ENCODE measurements at regions not wholly inside any gene's neighbourhood (a gene's known extent, or its start where the extent isn't known, plus 50 kb on each side); places are given as distances from the start of the nearest gene placed in this dataset.

GRCh38 chr16:7074715-7075114, 257.9 kb upstream of the RBFOX1 start:
- Histone ChIP-seq H4K20me1 (ENCODE audit: insufficient read depth) (no peaks in the 10 kb centered on the region), H3K9me3 (ENCODE audit: low read depth) (no peaks in the 10 kb centered on the region), H3K27ac (no peak overlapping the region), H3K36me3 (ENCODE audit: low read depth) (no peaks in the 10 kb centered on the region), H3K4me2 (ENCODE audit: unreplicated experiment) (no peak overlapping the region), H3K4me1 (ENCODE audit: insufficient read depth) (no peaks in the 10 kb centered on the region), H3K4me3 (no peak overlapping the region), H3F3A (ENCODE audit: insufficient read depth) (no peaks in the 10 kb centered on the region), H3K9ac (no peak overlapping the region), H3K79me2 (ENCODE audit: insufficient read depth) (no peaks in the 10 kb centered on the region), H3K9me2 (ENCODE audit: insufficient read depth) (no peaks in the 10 kb centered on the region), H3K27me3 (replicated peaks; ENCODE audit: insufficient read depth) (no peaks in the 10 kb centered on the region), H2AFZ (no peak overlapping the region)
- in situ Hi-C loops (cut with MboI), result no loop called here
- DNase-seq, result no peak
- TF ChIP-seq EZH2 (IDR thresholded peaks at IDR 0.05; ENCODE audit: insufficient read depth, poor library complexity, severe bottlenecking) (no peak), EZH2phosphoT487 (IDR thresholded peaks at IDR 0.05; ENCODE audit: insufficient read depth, low read depth) (no peak)
- 55 to 75% methylated on average over 4 of the region's 4 CpGs for WGBS, 2 experiments (ENCODE audit: low coverage in 1 of 2, low lambda C conversion rate in 2 of 2, missing lambda C conversion rate in 2 of 2)

- Histone ChIP-seq H3K27me3 (replicated peaks; ENCODE audit: insufficient read depth) (no peaks in the 10 kb centered on the region), H3K27ac (no peak overlapping the region), H3K9me2 (ENCODE audit: insufficient read depth) (no peaks in the 10 kb centered on the region), H2AFZ (no peak overlapping the region), H3K4me1 (ENCODE audit: insufficient read depth) (no peaks in the 10 kb centered on the region), H4K20me1 (ENCODE audit: insufficient read depth) (no peaks in the 10 kb centered on the region), H3K9me3 (ENCODE audit: low read depth) (no peaks in the 10 kb centered on the region), H3K9ac (no peak overlapping the region), H3K4me2 (ENCODE audit: unreplicated experiment) (no peak overlapping the region), H3K4me3 (no peak overlapping the region), H3K79me2 (ENCODE audit: insufficient read depth) (no peaks in the 10 kb centered on the region), H3F3A (ENCODE audit: insufficient read depth) (no peaks in the 10 kb centered on the region), H3K36me3 (ENCODE audit: low read depth) (no peaks in the 10 kb centered on the region)
- 18 to 23% methylated on average over 5 of the region's 5 CpGs for WGBS, 2 experiments (ENCODE audit: low coverage in 1 of 2, low lambda C conversion rate in 2 of 2, missing lambda C conversion rate in 2 of 2)
- in situ Hi-C loops (cut with MboI), result no loop called here
- DNase-seq, result no peak
- TF ChIP-seq EZH2 (IDR thresholded peaks at IDR 0.05; ENCODE audit: insufficient read depth, poor library complexity, severe bottlenecking) (no peak), EZH2phosphoT487 (IDR thresholded peaks at IDR 0.05; ENCODE audit: insufficient read depth, low read depth) (no peak)
Observed at GRCh38 chr16:7057458-7057857, 275.2 kb upstream of the RBFOX1 start.

DNA sequence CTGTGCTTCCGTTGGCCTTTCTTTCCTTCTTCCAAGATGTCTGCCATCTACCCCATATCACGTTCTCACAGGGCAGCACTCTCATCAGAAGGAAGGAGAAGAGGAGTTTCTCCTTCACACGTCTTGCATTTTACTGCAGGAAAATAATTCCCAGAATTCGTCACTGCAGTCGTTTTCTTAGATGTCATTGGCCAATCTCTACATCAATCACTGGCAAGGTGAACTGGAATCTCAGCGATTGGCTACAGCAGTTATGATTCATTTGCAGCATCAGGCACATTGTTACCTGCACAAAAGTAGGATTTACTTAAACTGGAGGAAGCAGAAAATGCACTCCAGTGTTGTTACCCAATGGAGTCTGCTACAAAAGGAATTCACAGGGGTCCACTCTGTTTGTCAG, 277.2 kb upstream of the RBFOX1 start:
- no peak for TF ChIP-seq EZH2 (IDR thresholded peaks at IDR 0.05; ENCODE audit: insufficient read depth, poor library complexity, severe bottlenecking)
- no peak for TF ChIP-seq EZH2phosphoT487 (IDR thresholded peaks at IDR 0.05; ENCODE audit: insufficient read depth, low read depth)

DNA sequence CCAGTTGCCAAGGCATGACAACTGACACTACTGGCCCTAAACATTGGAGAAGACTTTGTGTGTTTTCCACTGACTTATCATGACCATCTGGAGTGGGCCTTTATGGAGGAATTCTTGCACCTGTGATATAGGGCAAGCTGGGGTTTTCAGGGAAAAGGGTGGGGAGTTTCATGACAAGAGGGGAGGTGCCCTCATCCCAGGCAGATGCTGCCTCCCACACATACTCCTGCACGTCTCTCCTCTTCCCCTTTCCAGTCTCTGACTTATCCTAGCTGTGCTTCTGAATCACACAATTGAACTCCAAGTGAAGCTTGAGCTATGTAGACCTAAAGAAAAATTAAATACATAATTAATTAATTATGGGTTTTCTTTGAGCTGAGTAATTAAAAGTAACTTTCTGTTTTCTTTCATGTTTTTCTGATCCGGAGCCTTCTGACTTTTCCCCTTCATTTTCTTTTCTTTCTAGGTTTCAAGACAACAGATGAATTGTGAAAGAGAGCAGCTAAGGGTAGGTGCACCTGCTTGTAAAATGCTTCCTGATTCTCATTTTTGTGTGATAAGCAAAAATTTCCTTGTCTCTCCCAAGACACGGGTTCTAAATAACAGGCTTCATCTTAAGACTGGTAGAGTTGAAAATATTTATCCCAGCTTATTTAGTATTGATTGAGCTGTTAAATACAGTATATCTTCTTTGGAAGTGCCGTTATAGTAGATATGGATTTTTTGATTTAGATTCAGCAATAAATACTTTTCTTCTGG, 280.9 kb upstream of the RBFOX1 start:
- TF ChIP-seq EZH2 (IDR thresholded peaks at IDR 0.05; ENCODE audit: insufficient read depth, poor library complexity, severe bottlenecking) (no peak), EZH2phosphoT487 (IDR thresholded peaks at IDR 0.05; ENCODE audit: insufficient read depth, low read depth) (no peak)
- Histone ChIP-seq H3K4me1 (ENCODE audit: insufficient read depth) (no peaks in the 10 kb centered on the region), H3K4me2 (ENCODE audit: unreplicated experiment) (no peak overlapping the region), H3F3A (ENCODE audit: insufficient read depth) (no peaks in the 10 kb centered on the region), H3K27me3 (replicated peaks; ENCODE audit: insufficient read depth) (no peaks in the 10 kb centered on the region), H3K36me3 (ENCODE audit: low read depth) (no peaks in the 10 kb centered on the region), H3K9me3 (ENCODE audit: low read depth) (no peaks in the 10 kb centered on the region), H3K9ac (no peak overlapping the region), H3K79me2 (ENCODE audit: insufficient read depth) (no peaks in the 10 kb centered on the region), H3K27ac (no peak overlapping the region), H3K9me2 (ENCODE audit: insufficient read depth) (no peaks in the 10 kb centered on the region), H2AFZ (no peak overlapping the region), H3K4me3 (no peak overlapping the region), H4K20me1 (ENCODE audit: insufficient read depth) (no peaks in the 10 kb centered on the region)
- 9 to 14% methylated on average over 4 of the region's 4 CpGs for WGBS, 2 experiments (ENCODE audit: low coverage in 1 of 2, low lambda C conversion rate in 2 of 2, missing lambda C conversion rate in 2 of 2)
- in situ Hi-C loops (cut with MboI), result no loop called here
- DNase-seq, result no peak

More for the DNA sequence above, 277.2 kb upstream of the RBFOX1 start:
- H3K9me3 ChIP-seq (ENCODE audit: low read depth), result no peaks in the 10 kb centered on the region
- in situ Hi-C loops (cut with MboI), result no loop called here
- no peaks in the 10 kb centered on the region for H3F3A ChIP-seq (ENCODE audit: insufficient read depth)
- DNase-seq, result no peak
- no peak overlapping the region for H2AFZ ChIP-seq
- H3K4me2 ChIP-seq (ENCODE audit: unreplicated experiment), result no peak overlapping the region
- no peaks in the 10 kb centered on the region for H3K9me2 ChIP-seq (ENCODE audit: insufficient read depth)
- no peaks in the 10 kb centered on the region for H3K27me3 ChIP-seq (replicated peaks; ENCODE audit: insufficient read depth)
- no peak overlapping the region for H3K4me3 ChIP-seq
- H3K4me1 ChIP-seq (ENCODE audit: insufficient read depth), result no peaks in the 10 kb centered on the region
- no peaks in the 10 kb centered on the region for H3K79me2 ChIP-seq (ENCODE audit: insufficient read depth)
- no peak overlapping the region for H3K9ac ChIP-seq
- H3K27ac ChIP-seq, result no peak overlapping the region
- H3K36me3 ChIP-seq (ENCODE audit: low read depth), result no peaks in the 10 kb centered on the region
- 15 to 17% methylated on average over 6 of the region's 6 CpGs for WGBS, 2 experiments (ENCODE audit: low coverage in 1 of 2, low lambda C conversion rate in 2 of 2, missing lambda C conversion rate in 2 of 2)
- no peaks in the 10 kb centered on the region for H4K20me1 ChIP-seq (ENCODE audit: insufficient read depth)

Measured in GM23248 (cell line).